HepG2 (cell line): ENCODE measurements at regions not wholly inside any gene's neighbourhood (a gene's known extent, or its start where the extent isn't known, plus 50 kb on each side); places are given as distances from the start of the nearest gene placed in this dataset.

ENCODE experiments used
- ETV6 ChIP-seq: sonication (generic); formaldehyde crosslinking; conservative IDR thresholded peaks from 2 replicates; pipeline ENCODE4 v1.4.0; 2020; ENCODE audit warnings: missing genetic modification reagents
- GATAD2A ChIP-seq: IDR thresholded peaks from 2 replicates; pipeline ENCODE4 v1.6.1; 2016
- IRX3 ChIP-seq: sonication (generic); formaldehyde crosslinking; IDR thresholded peaks from 2 replicates; pipeline ENCODE4 v1.8.1; 2023; ENCODE audit warnings: mild to moderate bottlenecking, low read depth, missing genetic modification reagents, borderline replicate concordance
- NAIF1 ChIP-seq: sonication (generic); formaldehyde crosslinking; IDR thresholded peaks from 2 replicates; pipeline ENCODE4 v1.5.0; 2020; ENCODE audit warnings: mild to moderate bottlenecking, missing genetic modification reagents, borderline replicate concordance
- NFRKB ChIP-seq: fragments of 450-650 bp; IDR thresholded peaks from 2 replicates; pipeline ENCODE4 v1.6.1; 2017
- PLRG1 ChIP-seq: fragments of 450-650 bp; conservative IDR thresholded peaks from 2 replicates; pipeline ENCODE4 v1.6.1; 2016
- RBFOX2 ChIP-seq: fragments of 200-400 bp; formaldehyde crosslinking; IDR thresholded peaks from 2 replicates; pipeline ENCODE4 v1.6.1; 2017; ENCODE audit warnings: low read depth, mild to moderate bottlenecking, low read length
- SYNCRIP ChIP-seq: fragments of 200-400 bp; formaldehyde crosslinking; IDR thresholded peaks from 2 replicates; pipeline ENCODE4 v1.6.1; 2018; ENCODE audit warnings: mild to moderate bottlenecking, low read depth, low read length; ENCODE audit not compliant: insufficient read depth
- TAF15 ChIP-seq: fragments of 200-400 bp; formaldehyde crosslinking; IDR thresholded peaks from one replicate; pipeline ENCODE4 v1.6.1; 2018; ENCODE audit warnings: mild to moderate bottlenecking, low read depth, low read length; ENCODE audit not compliant: poor library complexity, severe bottlenecking
- TSC22D2 ChIP-seq: sonication (generic); formaldehyde crosslinking; IDR thresholded peaks from 2 replicates; pipeline ENCODE4 v1.5.1; 2020; ENCODE audit warnings: missing genetic modification reagents, mild to moderate bottlenecking, borderline replicate concordance
- ZC3H4 ChIP-seq: sonication (generic); formaldehyde crosslinking; IDR thresholded peaks from 2 replicates; pipeline ENCODE4 v1.4.0; 2020; ENCODE audit warnings: missing genetic modification reagents, borderline replicate concordance
- ZNF431 ChIP-seq: sonication (generic); formaldehyde crosslinking; IDR thresholded peaks from 2 replicates; pipeline ENCODE4 v1.9.0; 2022; ENCODE audit warnings: missing genetic modification reagents, low read depth, mild to moderate bottlenecking, borderline replicate concordance
- ZNF446 ChIP-seq: sonication (generic); formaldehyde crosslinking; IDR thresholded peaks from 2 replicates; pipeline ENCODE4 v1.5.0; 2020; ENCODE audit warnings: mild to moderate bottlenecking, missing genetic modification reagents
- ZSCAN20 ChIP-seq: sonication (generic); formaldehyde crosslinking; IDR thresholded peaks from 2 replicates; pipeline ENCODE4 v1.4.0; 2020; ENCODE audit warnings: missing genetic modification reagents, mild to moderate bottlenecking, borderline replicate concordance
- TF ChIP-seq, protein P1 (sequence below): sonication (generic); formaldehyde crosslinking; IDR thresholded peaks from 2 replicates; pipeline ENCODE4 v1.5.0; 2020; ENCODE audit warnings: mild to moderate bottlenecking, missing genetic modification reagents
- TF ChIP-seq, protein P2 (sequence below): IDR thresholded peaks from 2 replicates; pipeline ENCODE4 v1.6.1; 2016
- TF ChIP-seq, protein P3 (sequence below): sonication (generic); formaldehyde crosslinking; IDR thresholded peaks from 2 replicates; pipeline ENCODE4 v1.4.0; 2020; ENCODE audit warnings: missing genetic modification reagents
- TF ChIP-seq, protein P4 (sequence below): sonication (generic); formaldehyde crosslinking; conservative IDR thresholded peaks from 2 replicates; pipeline ENCODE4 v1.4.0; 2020; ENCODE audit warnings: missing genetic modification reagents
- TF ChIP-seq, protein P5 (sequence below): sonication (generic); formaldehyde crosslinking; IDR thresholded peaks from 2 replicates; pipeline ENCODE4 v1.4.0; 2020; ENCODE audit warnings: mild to moderate bottlenecking, missing genetic modification reagents
- TF ChIP-seq, protein P6 (sequence below): sonication (generic); formaldehyde crosslinking; conservative IDR thresholded peaks from 2 replicates; pipeline ENCODE4 v1.5.0; 2020; ENCODE audit warnings: missing genetic modification reagents
- TF ChIP-seq, protein P7 (sequence below): sonication (generic); formaldehyde crosslinking; IDR thresholded peaks from 2 replicates; pipeline ENCODE4 v1.8.1; 2022; ENCODE audit warnings: mild to moderate bottlenecking, missing genetic modification reagents

DNA sequence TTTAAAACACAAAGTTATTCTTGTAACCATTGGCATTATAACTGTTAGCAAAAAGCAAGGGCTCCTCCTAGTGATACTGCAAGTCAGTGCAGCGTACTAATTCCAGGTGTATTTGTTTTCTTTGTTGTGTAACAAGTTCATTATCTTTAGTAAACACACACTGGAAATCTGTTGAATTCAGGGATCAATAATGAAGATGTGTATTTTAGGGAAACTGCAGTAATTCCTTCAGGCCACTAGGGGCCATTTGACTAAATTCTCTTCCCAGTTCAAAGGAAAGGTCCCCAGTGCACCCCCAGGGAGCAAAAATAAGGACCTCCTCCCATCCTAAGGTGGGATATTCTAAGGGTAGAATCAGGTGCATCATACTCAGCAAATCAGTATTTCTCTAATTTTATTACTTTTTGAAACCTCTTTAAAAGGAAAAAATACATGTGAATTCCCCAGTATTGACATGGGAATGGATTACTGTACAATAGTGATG, 158.6 kb upstream of the LYZL1 start (continued):
- TF ChIP-seq, protein P1, sequence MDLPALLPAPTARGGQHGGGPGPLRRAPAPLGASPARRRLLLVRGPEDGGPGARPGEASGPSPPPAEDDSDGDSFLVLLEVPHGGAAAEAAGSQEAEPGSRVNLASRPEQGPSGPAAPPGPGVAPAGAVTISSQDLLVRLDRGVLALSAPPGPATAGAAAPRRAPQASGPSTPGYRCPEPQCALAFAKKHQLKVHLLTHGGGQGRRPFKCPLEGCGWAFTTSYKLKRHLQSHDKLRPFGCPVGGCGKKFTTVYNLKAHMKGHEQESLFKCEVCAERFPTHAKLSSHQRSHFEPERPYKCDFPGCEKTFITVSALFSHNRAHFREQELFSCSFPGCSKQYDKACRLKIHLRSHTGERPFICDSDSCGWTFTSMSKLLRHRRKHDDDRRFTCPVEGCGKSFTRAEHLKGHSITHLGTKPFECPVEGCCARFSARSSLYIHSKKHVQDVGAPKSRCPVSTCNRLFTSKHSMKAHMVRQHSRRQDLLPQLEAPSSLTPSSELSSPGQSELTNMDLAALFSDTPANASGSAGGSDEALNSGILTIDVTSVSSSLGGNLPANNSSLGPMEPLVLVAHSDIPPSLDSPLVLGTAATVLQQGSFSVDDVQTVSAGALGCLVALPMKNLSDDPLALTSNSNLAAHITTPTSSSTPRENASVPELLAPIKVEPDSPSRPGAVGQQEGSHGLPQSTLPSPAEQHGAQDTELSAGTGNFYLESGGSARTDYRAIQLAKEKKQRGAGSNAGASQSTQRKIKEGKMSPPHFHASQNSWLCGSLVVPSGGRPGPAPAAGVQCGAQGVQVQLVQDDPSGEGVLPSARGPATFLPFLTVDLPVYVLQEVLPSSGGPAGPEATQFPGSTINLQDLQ (CRISPR knock-in tag) = no peak
- TF ChIP-seq ZNF431 (CRISPR knock-in tag) = no peak
- TF ChIP-seq TAF15 = no peak
- no peak for TF ChIP-seq RBFOX2
- TF ChIP-seq, protein P2, sequence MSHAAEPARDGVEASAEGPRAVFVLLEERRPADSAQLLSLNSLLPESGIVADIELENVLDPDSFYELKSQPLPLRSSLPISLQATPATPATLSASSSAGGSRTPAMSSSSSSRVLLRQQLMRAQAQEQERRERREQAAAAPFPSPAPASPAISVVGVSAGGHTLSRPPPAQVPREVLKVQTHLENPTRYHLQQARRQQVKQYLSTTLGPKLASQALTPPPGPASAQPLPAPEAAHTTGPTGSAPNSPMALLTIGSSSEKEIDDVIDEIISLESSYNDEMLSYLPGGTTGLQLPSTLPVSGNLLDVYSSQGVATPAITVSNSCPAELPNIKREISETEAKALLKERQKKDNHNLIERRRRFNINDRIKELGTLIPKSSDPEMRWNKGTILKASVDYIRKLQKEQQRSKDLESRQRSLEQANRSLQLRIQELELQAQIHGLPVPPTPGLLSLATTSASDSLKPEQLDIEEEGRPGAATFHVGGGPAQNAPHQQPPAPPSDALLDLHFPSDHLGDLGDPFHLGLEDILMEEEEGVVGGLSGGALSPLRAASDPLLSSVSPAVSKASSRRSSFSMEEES (CRISPR knock-in tag) = 0 out of 2 replicates have a peak, but pooled peaks have one; percentile 12
- TF ChIP-seq IRX3 = no peak
- TF ChIP-seq ZC3H4 (CRISPR knock-in tag) = no peak
- TF ChIP-seq, protein P3, sequence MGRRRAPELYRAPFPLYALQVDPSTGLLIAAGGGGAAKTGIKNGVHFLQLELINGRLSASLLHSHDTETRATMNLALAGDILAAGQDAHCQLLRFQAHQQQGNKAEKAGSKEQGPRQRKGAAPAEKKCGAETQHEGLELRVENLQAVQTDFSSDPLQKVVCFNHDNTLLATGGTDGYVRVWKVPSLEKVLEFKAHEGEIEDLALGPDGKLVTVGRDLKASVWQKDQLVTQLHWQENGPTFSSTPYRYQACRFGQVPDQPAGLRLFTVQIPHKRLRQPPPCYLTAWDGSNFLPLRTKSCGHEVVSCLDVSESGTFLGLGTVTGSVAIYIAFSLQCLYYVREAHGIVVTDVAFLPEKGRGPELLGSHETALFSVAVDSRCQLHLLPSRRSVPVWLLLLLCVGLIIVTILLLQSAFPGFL = no peak
- TF ChIP-seq ZSCAN20 (CRISPR knock-in tag) = no peak
- TF ChIP-seq TSC22D2 (CRISPR knock-in tag) = no peak
- no peak for TF ChIP-seq SYNCRIP
- TF ChIP-seq GATAD2A (CRISPR knock-in tag) = peak; percentile 91
- TF ChIP-seq ZNF446 (CRISPR knock-in tag) = no peak
- TF ChIP-seq, protein P4, sequence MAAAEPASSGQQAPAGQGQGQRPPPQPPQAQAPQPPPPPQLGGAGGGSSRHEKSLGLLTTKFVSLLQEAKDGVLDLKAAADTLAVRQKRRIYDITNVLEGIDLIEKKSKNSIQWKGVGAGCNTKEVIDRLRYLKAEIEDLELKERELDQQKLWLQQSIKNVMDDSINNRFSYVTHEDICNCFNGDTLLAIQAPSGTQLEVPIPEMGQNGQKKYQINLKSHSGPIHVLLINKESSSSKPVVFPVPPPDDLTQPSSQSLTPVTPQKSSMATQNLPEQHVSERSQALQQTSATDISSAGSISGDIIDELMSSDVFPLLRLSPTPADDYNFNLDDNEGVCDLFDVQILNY = no peak
- TF ChIP-seq PLRG1 = no peak
- TF ChIP-seq, protein P5, sequence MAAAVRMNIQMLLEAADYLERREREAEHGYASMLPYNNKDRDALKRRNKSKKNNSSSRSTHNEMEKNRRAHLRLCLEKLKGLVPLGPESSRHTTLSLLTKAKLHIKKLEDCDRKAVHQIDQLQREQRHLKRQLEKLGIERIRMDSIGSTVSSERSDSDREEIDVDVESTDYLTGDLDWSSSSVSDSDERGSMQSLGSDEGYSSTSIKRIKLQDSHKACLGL (CRISPR knock-in tag) = no peak
- no peak for TF ChIP-seq NAIF1 (CRISPR knock-in tag)
- no peak for TF ChIP-seq NFRKB
- TF ChIP-seq, protein P6, sequence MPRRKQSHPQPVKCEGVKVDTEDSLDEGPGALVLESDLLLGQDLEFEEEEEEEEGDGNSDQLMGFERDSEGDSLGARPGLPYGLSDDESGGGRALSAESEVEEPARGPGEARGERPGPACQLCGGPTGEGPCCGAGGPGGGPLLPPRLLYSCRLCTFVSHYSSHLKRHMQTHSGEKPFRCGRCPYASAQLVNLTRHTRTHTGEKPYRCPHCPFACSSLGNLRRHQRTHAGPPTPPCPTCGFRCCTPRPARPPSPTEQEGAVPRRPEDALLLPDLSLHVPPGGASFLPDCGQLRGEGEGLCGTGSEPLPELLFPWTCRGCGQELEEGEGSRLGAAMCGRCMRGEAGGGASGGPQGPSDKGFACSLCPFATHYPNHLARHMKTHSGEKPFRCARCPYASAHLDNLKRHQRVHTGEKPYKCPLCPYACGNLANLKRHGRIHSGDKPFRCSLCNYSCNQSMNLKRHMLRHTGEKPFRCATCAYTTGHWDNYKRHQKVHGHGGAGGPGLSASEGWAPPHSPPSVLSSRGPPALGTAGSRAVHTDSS (CRISPR knock-in tag) = no peak
- TF ChIP-seq ETV6 (CRISPR knock-in tag) = no peak
- TF ChIP-seq, protein P7, sequence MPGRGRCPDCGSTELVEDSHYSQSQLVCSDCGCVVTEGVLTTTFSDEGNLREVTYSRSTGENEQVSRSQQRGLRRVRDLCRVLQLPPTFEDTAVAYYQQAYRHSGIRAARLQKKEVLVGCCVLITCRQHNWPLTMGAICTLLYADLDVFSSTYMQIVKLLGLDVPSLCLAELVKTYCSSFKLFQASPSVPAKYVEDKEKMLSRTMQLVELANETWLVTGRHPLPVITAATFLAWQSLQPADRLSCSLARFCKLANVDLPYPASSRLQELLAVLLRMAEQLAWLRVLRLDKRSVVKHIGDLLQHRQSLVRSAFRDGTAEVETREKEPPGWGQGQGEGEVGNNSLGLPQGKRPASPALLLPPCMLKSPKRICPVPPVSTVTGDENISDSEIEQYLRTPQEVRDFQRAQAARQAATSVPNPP (CRISPR knock-in tag) = no peak
